Gastroesophageal sphincter (tissue), 4 donors: ENCODE measurements at regions not wholly inside any gene's neighbourhood (a gene's known extent, or its start where the extent isn't known, plus 50 kb on each side); places are given as distances from the start of the nearest gene placed in this dataset.

Source experiments
- ATAC-seq: fragments of 150-250 bp; one replicate; pipeline ENCODE4 v1.9.1; 2016; ENCODE audit warnings: mild to moderate bottlenecking, moderate library complexity
- H3K27ac ChIP-seq, 4 donors: fragments of 200-600 bp; sonication (generic) in 3 of 4; 1 replicate in 3 of 4; 2 replicates in 1 of 4; pipeline ENCODE4 v1.5.1; 2016 to 2019
- H3K27me3 ChIP-seq: fragments of 200-600 bp; sonication (generic); one replicate; pipeline ENCODE4 v1.5.1; 2019
- H3K36me3 ChIP-seq, 2 donors: fragments of 200-600 bp; sonication (generic); one replicate each; pipeline ENCODE4 v1.5.1; 2019; ENCODE audit warnings: control low read depth in 1 of 2
- H3K4me1 ChIP-seq, 3 donors: fragments of 200-600 bp; sonication (generic); 1 replicate in 2 of 3; 2 replicates in 1 of 3; pipeline ENCODE4 v1.5.1; 2016 to 2019; ENCODE audit warnings: control low read depth in 2 of 3
- H3K4me3 ChIP-seq, 2 donors: fragments of 200-600 bp; sonication (generic); one replicate each; pipeline ENCODE4 v1.5.1; 2019; ENCODE audit warnings: mild to moderate bottlenecking in 1 of 2, moderate library complexity in 1 of 2
- H3K9me3 ChIP-seq, 3 donors: fragments of 200-600 bp; sonication (generic); one replicate each; pipeline ENCODE4 v1.5.1; 2017 to 2019; ENCODE audit warnings: control low read depth in 2 of 3
- CTCF ChIP-seq, 4 experiments: fragments of 200-600 bp in 2 of 4; fragments of 450-650 bp in 2 of 4; sonication (generic) in 1 of 4; IDR thresholded peaks; one replicate each; pipeline ENCODE4 v1.5.1; 2017 to 2019; ENCODE audit warnings: antibody characterized with exemption in 4 of 4, mild to moderate bottlenecking in 2 of 4, moderate library complexity in 2 of 4
- EP300 ChIP-seq: sonication (generic); formaldehyde crosslinking; IDR thresholded peaks from one replicate; pipeline ENCODE4 v1.6.1; 2017; ENCODE audit warnings: antibody characterized with exemption, mild to moderate bottlenecking
- POLR2A ChIP-seq, 2 donors: fragments of 450-650 bp; IDR thresholded peaks; one replicate each; pipeline ENCODE4 v1.6.1; 2017; ENCODE audit warnings: antibody characterized with exemption in 2 of 2, mild to moderate bottlenecking in 2 of 2, moderate library complexity in 1 of 2
- POLR2AphosphoS5 ChIP-seq: sonication (generic); formaldehyde crosslinking; IDR thresholded peaks from one replicate; pipeline ENCODE4 v1.6.1; 2017; ENCODE audit warnings: antibody characterized with exemption
- WGBS, 2 donors: methylation state at CpG; one replicate each; pipeline ENCODE4 v1.1.5; 2018; ENCODE audit warnings: low coverage in 1 of 2; 5-methylcytosine and 5-hydroxymethylcytosine counted together

GRCh38 chr11:119501777-119502405 is 78.9 kb upstream of the THY1 start:
- 85% methylated on average over 9 of the region's 21 CpGs; no CpG with 5 or more reads in 1 of the 2 donors for WGBS, 2 donors
- H3K36me3 ChIP-seq, result no peaks in the 10 kb centered on the region
- no peak for TF ChIP-seq CTCF (IDR thresholded peaks at IDR 0.05)
- TF ChIP-seq POLR2A (IDR thresholded peaks at IDR 0.05), result no peak
- no peak for TF ChIP-seq POLR2AphosphoS5
- no peak for TF ChIP-seq EP300
- no peaks in the 10 kb centered on the region for H3K27me3 ChIP-seq
- no peak overlapping the region for H3K4me3 ChIP-seq
- H3K9me3 ChIP-seq, result no peaks in the 10 kb centered on the region
- no peaks in the 10 kb centered on the region for H3K4me1 ChIP-seq
- no peak overlapping the region for H3K27ac ChIP-seq
- no peak for ATAC-seq

GRCh38 chr11:119497717-119498116 is 74.7 kb upstream of the THY1 start:
- no CpG with 5 or more reads among the region's 8 CpGs for WGBS, 2 donors
- no peaks in the 10 kb centered on the region for H3K27me3 ChIP-seq

GRCh38 chr11:119496997-119497396 is 74.0 kb upstream of the THY1 start:
- no peaks in the 10 kb centered on the region for H3K9me3 ChIP-seq
- H3K4me3 ChIP-seq, result no peak overlapping the region
- H3K27ac ChIP-seq, result no peak overlapping the region
- no peaks in the 10 kb centered on the region for H3K4me1 ChIP-seq
- no peak for ATAC-seq
- no peaks in the 10 kb centered on the region for H3K27me3 ChIP-seq
- H3K36me3 ChIP-seq, result no peaks in the 10 kb centered on the region
- TF ChIP-seq POLR2AphosphoS5 (no peak), EP300 (no peak), CTCF (IDR thresholded peaks at IDR 0.05) (no peak), POLR2A (IDR thresholded peaks at IDR 0.05) (no peak)
- 31% methylated on average over 2 of the region's 2 CpGs; no CpG with 5 or more reads in 1 of the 2 donors for WGBS, 2 donors

More at GRCh38 chr11:119497717-119498116, 74.7 kb upstream of the THY1 start:
- H3K4me1 ChIP-seq, result no peaks in the 10 kb centered on the region
- TF ChIP-seq CTCF (IDR thresholded peaks at IDR 0.05), result no peak
- TF ChIP-seq POLR2A (IDR thresholded peaks at IDR 0.05), result no peak
- no peak for TF ChIP-seq EP300
- no peak for TF ChIP-seq POLR2AphosphoS5
- H3K4me3 ChIP-seq, result no peak overlapping the region
- H3K36me3 ChIP-seq, result no peaks in the 10 kb centered on the region
- no peaks in the 10 kb centered on the region for H3K9me3 ChIP-seq
- ATAC-seq, result no peak
- no peak overlapping the region for H3K27ac ChIP-seq

GRCh38 chr11:119496469-119496868 is 73.5 kb upstream of the THY1 start:
- no peaks in the 10 kb centered on the region for H3K27me3 ChIP-seq
- no peaks in the 10 kb centered on the region for H3K9me3 ChIP-seq
- H3K4me3 ChIP-seq, result no peak overlapping the region
- peak; percentile 34 for ATAC-seq
- no peaks in the 10 kb centered on the region for H3K36me3 ChIP-seq
- no peak overlapping the region for H3K27ac ChIP-seq
- 40% methylated on average over 2 of the region's 9 CpGs; no CpG with 5 or more reads in 1 of the 2 donors for WGBS, 2 donors
- H3K4me1 ChIP-seq, result no peaks in the 10 kb centered on the region
- TF ChIP-seq CTCF (IDR thresholded peaks at IDR 0.05) (no peak), POLR2A (IDR thresholded peaks at IDR 0.05) (no peak), EP300 (no peak), POLR2AphosphoS5 (no peak)

- 42 to 54% methylated on average over 2 to 3 of the region's 4 CpGs for WGBS, 2 donors
- H3K4me3 ChIP-seq, result no peak overlapping the region
- no peak for ATAC-seq
- no peaks in the 10 kb centered on the region for H3K27me3 ChIP-seq
- TF ChIP-seq CTCF (IDR thresholded peaks at IDR 0.05) (no peak), POLR2AphosphoS5 (no peak), POLR2A (IDR thresholded peaks at IDR 0.05) (no peak), EP300 (no peak)
- H3K36me3 ChIP-seq, result no peaks in the 10 kb centered on the region
- H3K27ac ChIP-seq, result no peak overlapping the region
- H3K9me3 ChIP-seq, result no peaks in the 10 kb centered on the region
- no peaks in the 10 kb centered on the region for H3K4me1 ChIP-seq
Measured at GRCh38 chr11:119493712-119494111, 70.7 kb upstream of the THY1 start.
